ENCODE measurements at regions not wholly inside any gene's neighbourhood (a gene's known extent, or its start where the extent isn't known, plus 50 kb on each side); places are given as distances from the start of the nearest gene placed in this dataset.

- Histone ChIP-seq H3K4me3 (ENCODE audit: low read depth in 1 of 2, low read length in 2 of 2) (peak overlapping the region; percentile 29 to 30), H3K36me3 (ENCODE audit: control insufficient read depth in 1 of 2, insufficient read depth in 2 of 2, low read length in 2 of 2) (no peaks in the 10 kb centered on the region), H3K4me1 (ENCODE audit: control insufficient read depth in 1 of 2, insufficient read depth in 2 of 2, low read length in 2 of 2) (no peaks in the 10 kb centered on the region), H3K27ac (ENCODE audit: low read length) (no peak overlapping the region), H3K9me3 (ENCODE audit: control insufficient read depth in 1 of 2, low read length in 2 of 2) (no peaks in the 10 kb centered on the region), H3K27me3 (ENCODE audit: low read depth, low read length) (no peaks in the 10 kb centered on the region)
Observed at GRCh38 chr15:97521381-97522285, 438.9 kb upstream of the ARRDC4 start.

GRCh38 chr15:97522347-97522746, 438.2 kb upstream of the ARRDC4 start:
- Histone ChIP-seq H3K4me1 (ENCODE audit: control insufficient read depth in 1 of 2, insufficient read depth in 2 of 2, low read length in 2 of 2) (no peaks in the 10 kb centered on the region), H3K27me3 (ENCODE audit: low read depth, low read length) (no peaks in the 10 kb centered on the region), H3K36me3 (ENCODE audit: control insufficient read depth in 1 of 2, insufficient read depth in 2 of 2, low read length in 2 of 2) (no peaks in the 10 kb centered on the region), H3K27ac (ENCODE audit: low read length) (no peak overlapping the region), H3K9me3 (ENCODE audit: control insufficient read depth in 1 of 2, low read length in 2 of 2) (no peaks in the 10 kb centered on the region), H3K4me3 (ENCODE audit: low read depth in 1 of 2, low read length in 2 of 2) (peak overlapping the region; percentile 29 to 30)

GRCh38 chr15:97525809-97526208, 434.7 kb upstream of the ARRDC4 start:
- Histone ChIP-seq H3K27me3 (ENCODE audit: low read depth, low read length) (no peaks in the 10 kb centered on the region), H3K4me1 (ENCODE audit: control insufficient read depth in 1 of 2, insufficient read depth in 2 of 2, low read length in 2 of 2) (no peaks in the 10 kb centered on the region), H3K27ac (ENCODE audit: low read length) (no peak overlapping the region), H3K4me3 (ENCODE audit: low read depth in 1 of 2, low read length in 2 of 2) (no peak overlapping the region), H3K36me3 (ENCODE audit: control insufficient read depth in 1 of 2, insufficient read depth in 2 of 2, low read length in 2 of 2) (no peaks in the 10 kb centered on the region), H3K9me3 (ENCODE audit: control insufficient read depth in 1 of 2, low read length in 2 of 2) (no peaks in the 10 kb centered on the region)

GRCh38 chr15:97528238-97528637, 432.3 kb upstream of the ARRDC4 start:
- H3K27me3 ChIP-seq (ENCODE audit: low read depth, low read length): no peaks in the 10 kb centered on the region
- H3K4me3 ChIP-seq (ENCODE audit: low read depth in 1 of 2, low read length in 2 of 2): no peak overlapping the region
- no peak overlapping the region for H3K27ac ChIP-seq (ENCODE audit: low read length)
- no peaks in the 10 kb centered on the region for H3K4me1 ChIP-seq (ENCODE audit: control insufficient read depth in 1 of 2, insufficient read depth in 2 of 2, low read length in 2 of 2)
- H3K36me3 ChIP-seq (ENCODE audit: control insufficient read depth in 1 of 2, insufficient read depth in 2 of 2, low read length in 2 of 2): no peaks in the 10 kb centered on the region
- H3K9me3 ChIP-seq (ENCODE audit: control insufficient read depth in 1 of 2, low read length in 2 of 2): no peaks in the 10 kb centered on the region

GRCh38 chr15:97545799-97546198, 414.7 kb upstream of the ARRDC4 start:
- Histone ChIP-seq H3K27me3 (ENCODE audit: low read depth, low read length) (no peaks in the 10 kb centered on the region), H3K27ac (ENCODE audit: low read length) (no peak overlapping the region)

GRCh38 chr15:97547381-97547780, 413.1 kb upstream of the ARRDC4 start:
- Histone ChIP-seq H3K27ac (ENCODE audit: low read length) (no peak overlapping the region), H3K27me3 (ENCODE audit: low read depth, low read length) (no peaks in the 10 kb centered on the region), H3K4me3 (ENCODE audit: low read depth in 1 of 2, low read length in 2 of 2) (no peak overlapping the region), H3K9me3 (ENCODE audit: control insufficient read depth in 1 of 2, low read length in 2 of 2) (peaks cover 8 to 18% of the 10 kb centered on the region in 2 donors), H3K36me3 (ENCODE audit: control insufficient read depth in 1 of 2, insufficient read depth in 2 of 2, low read length in 2 of 2) (no peaks in the 10 kb centered on the region), H3K4me1 (ENCODE audit: control insufficient read depth in 1 of 2, insufficient read depth in 2 of 2, low read length in 2 of 2) (no peaks in the 10 kb centered on the region)

More at GRCh38 chr15:97545799-97546198, 414.7 kb upstream of the ARRDC4 start:
- no peaks in the 10 kb centered on the region for H3K36me3 ChIP-seq (ENCODE audit: control insufficient read depth in 1 of 2, insufficient read depth in 2 of 2, low read length in 2 of 2)
- H3K4me1 ChIP-seq (ENCODE audit: control insufficient read depth in 1 of 2, insufficient read depth in 2 of 2, low read length in 2 of 2): no peaks in the 10 kb centered on the region
- H3K9me3 ChIP-seq (ENCODE audit: control insufficient read depth in 1 of 2, low read length in 2 of 2): peaks cover 8 to 18% of the 10 kb centered on the region in 2 donors
- no peak overlapping the region for H3K4me3 ChIP-seq (ENCODE audit: low read depth in 1 of 2, low read length in 2 of 2)

- Histone ChIP-seq H3K4me1 (ENCODE audit: control insufficient read depth in 1 of 2, insufficient read depth in 2 of 2, low read length in 2 of 2) (no peaks in the 10 kb centered on the region), H3K9me3 (ENCODE audit: control insufficient read depth in 1 of 2, low read length in 2 of 2) (no peaks in the 10 kb centered on the region), H3K27me3 (ENCODE audit: low read depth, low read length) (no peaks in the 10 kb centered on the region), H3K27ac (ENCODE audit: low read length) (no peak overlapping the region), H3K36me3 (ENCODE audit: control insufficient read depth in 1 of 2, insufficient read depth in 2 of 2, low read length in 2 of 2) (no peaks in the 10 kb centered on the region), H3K4me3 (ENCODE audit: low read depth in 1 of 2, low read length in 2 of 2) (no peak overlapping the region)
Observed at GRCh38 chr15:97561529-97561928, 399.0 kb upstream of the ARRDC4 start.

- Histone ChIP-seq H3K27me3 (ENCODE audit: low read depth, low read length) (no peaks in the 10 kb centered on the region), H3K4me3 (ENCODE audit: low read depth in 1 of 2, low read length in 2 of 2) (no peak overlapping the region), H3K36me3 (ENCODE audit: control insufficient read depth in 1 of 2, insufficient read depth in 2 of 2, low read length in 2 of 2) (no peaks in the 10 kb centered on the region), H3K27ac (ENCODE audit: low read length) (no peak overlapping the region), H3K9me3 (ENCODE audit: control insufficient read depth in 1 of 2, low read length in 2 of 2) (no peaks in the 10 kb centered on the region), H3K4me1 (ENCODE audit: control insufficient read depth in 1 of 2, insufficient read depth in 2 of 2, low read length in 2 of 2) (no peaks in the 10 kb centered on the region)
Observed at GRCh38 chr15:97563516-97563915, 397.0 kb upstream of the ARRDC4 start.

GRCh38 chr15:97566961-97567360, 393.5 kb upstream of the ARRDC4 start:
- no peaks in the 10 kb centered on the region for H3K36me3 ChIP-seq (ENCODE audit: control insufficient read depth in 1 of 2, insufficient read depth in 2 of 2, low read length in 2 of 2)
- no peak overlapping the region for H3K27ac ChIP-seq (ENCODE audit: low read length)
- no peaks in the 10 kb centered on the region for H3K27me3 ChIP-seq (ENCODE audit: low read depth, low read length)
- peaks cover 0 to 2% of the 10 kb centered on the region in 2 donors for H3K9me3 ChIP-seq (ENCODE audit: control insufficient read depth in 1 of 2, low read length in 2 of 2)
- no peak overlapping the region for H3K4me3 ChIP-seq (ENCODE audit: low read depth in 1 of 2, low read length in 2 of 2)
- no peaks in the 10 kb centered on the region for H3K4me1 ChIP-seq (ENCODE audit: control insufficient read depth in 1 of 2, insufficient read depth in 2 of 2, low read length in 2 of 2)

GRCh38 chr15:97567411-97567810, 393.1 kb upstream of the ARRDC4 start:
- Histone ChIP-seq H3K4me1 (ENCODE audit: control insufficient read depth in 1 of 2, insufficient read depth in 2 of 2, low read length in 2 of 2) (no peaks in the 10 kb centered on the region), H3K27me3 (ENCODE audit: low read depth, low read length) (no peaks in the 10 kb centered on the region), H3K36me3 (ENCODE audit: control insufficient read depth in 1 of 2, insufficient read depth in 2 of 2, low read length in 2 of 2) (no peaks in the 10 kb centered on the region), H3K4me3 (ENCODE audit: low read depth in 1 of 2, low read length in 2 of 2) (no peak overlapping the region), H3K9me3 (ENCODE audit: control insufficient read depth in 1 of 2, low read length in 2 of 2) (peaks cover 0 to 2% of the 10 kb centered on the region in 2 donors), H3K27ac (ENCODE audit: low read length) (no peak overlapping the region)

- H3K4me1 ChIP-seq (ENCODE audit: control insufficient read depth in 1 of 2, insufficient read depth in 2 of 2, low read length in 2 of 2): no peaks in the 10 kb centered on the region
- no peaks in the 10 kb centered on the region for H3K27me3 ChIP-seq (ENCODE audit: low read depth, low read length)
- no peaks in the 10 kb centered on the region for H3K36me3 ChIP-seq (ENCODE audit: control insufficient read depth in 1 of 2, insufficient read depth in 2 of 2, low read length in 2 of 2)
- no peak overlapping the region for H3K27ac ChIP-seq (ENCODE audit: low read length)
- peaks cover 0 to 2% of the 10 kb centered on the region in 2 donors for H3K9me3 ChIP-seq (ENCODE audit: control insufficient read depth in 1 of 2, low read length in 2 of 2)
- no peak overlapping the region for H3K4me3 ChIP-seq (ENCODE audit: low read depth in 1 of 2, low read length in 2 of 2)
Observed at GRCh38 chr15:97576929-97577645, 383.4 kb upstream of the ARRDC4 start.
